Activated gamma-delta T cell treated with anti-CD3 and anti-CD28 coated beads, Interleukin-2, amount 50 U/mL, for 16 hours (primary cell): ENCODE measurements at regions not wholly inside any gene's neighbourhood (a gene's known extent, or its start where the extent isn't known, plus 50 kb on each side); places are given as distances from the start of the nearest gene placed in this dataset.

Experiments used
- DNase-seq: peaks from one replicate; pipeline ENCODE4 v3.0.0-alpha.2; 2020; ENCODE audit warnings: low read depth

DNA sequence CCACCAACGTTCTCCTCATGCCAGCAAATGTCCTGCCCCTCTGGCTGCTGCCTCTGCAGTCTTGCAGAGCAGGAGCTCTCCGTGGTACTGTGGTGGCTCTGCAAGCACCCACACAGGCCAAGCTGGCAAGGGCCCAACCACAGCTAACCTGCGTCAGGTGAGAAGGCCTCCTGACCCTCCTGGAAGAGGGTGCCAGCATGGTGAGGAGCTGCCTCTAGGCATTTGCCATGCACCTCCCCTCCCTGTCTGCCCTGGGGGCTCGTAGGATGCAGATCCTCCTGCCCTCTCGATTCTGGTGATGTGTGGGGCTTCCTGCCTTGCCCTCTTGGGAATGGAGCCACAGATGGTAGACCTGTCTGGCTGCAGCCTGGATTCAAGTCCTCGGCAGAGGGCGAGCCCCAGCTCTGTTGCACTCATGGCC, 1408.8 kb downstream of the TBC1D22A start:
- DNase-seq = no peak

DNA sequence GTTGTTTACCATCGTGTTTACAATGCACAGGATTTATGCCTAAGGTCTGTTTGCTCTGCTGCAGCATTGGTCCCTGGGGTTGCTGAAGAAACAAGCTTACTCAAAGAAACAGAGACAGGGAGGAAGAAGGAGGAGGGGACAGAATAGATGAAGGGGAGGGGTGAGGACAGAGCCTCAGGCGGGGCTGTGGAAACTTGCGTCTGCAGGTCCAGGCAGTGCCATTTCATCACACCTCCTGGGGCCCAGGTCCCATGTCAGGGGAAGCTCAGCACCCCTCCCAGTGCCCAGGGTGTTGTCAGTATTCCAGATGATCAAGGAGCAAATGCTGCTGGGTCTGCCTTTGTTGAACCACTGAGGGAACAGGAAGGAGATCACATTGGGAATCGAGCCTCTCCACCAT, 1406.8 kb downstream of the TBC1D22A start:
- DNase-seq = no peak

DNA sequence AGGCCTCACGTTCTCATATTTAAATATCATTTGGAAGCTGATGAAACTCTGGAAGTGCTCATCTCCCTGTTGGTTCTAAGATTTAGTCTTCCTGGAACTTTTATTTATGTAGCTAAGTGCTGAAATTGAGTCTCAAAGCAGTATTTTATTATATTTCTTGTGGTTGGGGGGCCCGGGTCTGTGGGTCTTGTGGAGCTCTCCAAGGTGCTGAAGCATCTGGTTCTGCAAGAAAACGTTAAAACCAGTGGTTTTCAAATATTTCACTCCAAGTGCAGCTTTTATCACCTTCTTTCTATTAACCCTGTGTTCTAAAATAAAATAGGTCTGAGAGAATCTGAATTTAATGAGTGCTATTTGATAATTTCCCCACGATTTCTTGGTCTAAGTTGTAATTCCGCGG, 1404.8 kb downstream of the TBC1D22A start:
- no peak for DNase-seq

DNA sequence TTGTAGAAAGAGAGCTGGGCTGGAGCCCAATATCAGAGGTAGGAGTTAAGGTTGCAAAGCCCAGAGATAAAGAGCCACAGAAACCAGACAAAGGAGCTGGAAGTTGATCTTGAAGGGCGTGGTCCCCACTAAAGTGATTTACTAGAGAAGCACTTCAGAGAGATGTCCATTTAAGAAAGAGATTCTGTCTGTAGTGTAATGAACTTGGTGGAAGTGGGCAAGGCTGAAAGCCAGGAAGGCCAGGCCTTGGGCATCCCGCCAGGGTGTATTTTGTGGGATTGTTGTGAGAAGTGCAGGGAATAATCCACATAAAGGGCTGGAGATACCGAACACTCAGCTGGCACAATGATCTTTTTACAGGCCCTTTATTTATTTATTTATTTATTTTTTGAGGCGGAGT, 1398.8 kb downstream of the TBC1D22A start:
- no peak for DNase-seq

DNA sequence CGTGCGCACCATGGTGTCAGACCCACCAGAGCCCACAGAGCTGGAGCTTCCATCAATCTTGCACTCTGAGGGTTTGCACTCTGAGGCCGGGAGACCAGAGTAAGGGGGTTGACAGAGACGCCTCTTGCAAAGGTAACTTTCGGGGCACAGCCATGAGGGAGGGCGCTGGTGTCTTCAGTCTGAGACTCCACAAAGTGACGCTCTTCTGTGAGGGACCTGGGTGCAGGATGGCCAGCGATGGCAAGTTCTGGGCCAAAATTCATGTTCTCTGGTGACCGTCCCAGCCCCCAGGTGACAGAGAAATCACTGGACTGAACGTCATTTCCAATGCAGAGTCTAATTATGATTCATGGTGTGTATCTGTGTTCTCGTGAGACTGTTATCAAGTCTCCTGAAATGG, 1395.2 kb downstream of the TBC1D22A start:
- DNase-seq = no peak

DNA sequence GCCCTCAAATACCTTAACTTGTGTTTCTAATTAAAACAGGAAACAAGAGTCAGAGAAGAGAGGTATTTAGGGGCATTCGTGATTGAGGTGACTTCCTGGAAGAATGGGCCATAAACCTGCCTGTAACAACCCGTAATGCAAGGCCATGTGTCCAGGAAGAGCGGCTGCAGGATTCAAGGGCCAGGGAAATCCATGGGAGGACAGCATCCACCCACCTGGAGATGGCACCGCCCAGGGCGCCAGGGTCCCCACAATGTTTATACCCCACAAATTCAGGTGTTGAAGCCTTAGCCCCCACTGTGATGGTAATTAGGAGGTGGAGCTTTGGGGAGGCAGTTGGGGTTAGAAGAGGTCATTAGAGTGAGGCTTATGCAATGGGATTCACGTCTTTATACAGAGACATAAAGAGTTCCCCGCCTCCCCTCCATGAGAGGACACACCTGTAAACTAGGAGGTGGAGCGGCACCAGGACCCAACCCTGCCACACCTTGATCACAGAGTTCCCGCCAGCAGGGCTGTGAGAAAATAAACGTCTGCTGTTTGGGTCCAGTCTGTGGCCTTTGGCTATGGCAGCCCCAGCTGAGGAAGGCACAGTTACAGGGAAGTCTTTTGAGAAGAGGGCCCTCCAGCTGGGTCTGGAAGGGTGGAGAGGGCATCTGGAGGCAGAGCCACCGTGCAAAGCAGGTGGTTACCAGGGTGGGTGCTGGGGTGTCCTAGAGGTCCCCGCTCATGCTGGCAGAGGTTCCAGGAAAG, 1394.3 kb downstream of the TBC1D22A start:
- no peak for DNase-seq

DNA sequence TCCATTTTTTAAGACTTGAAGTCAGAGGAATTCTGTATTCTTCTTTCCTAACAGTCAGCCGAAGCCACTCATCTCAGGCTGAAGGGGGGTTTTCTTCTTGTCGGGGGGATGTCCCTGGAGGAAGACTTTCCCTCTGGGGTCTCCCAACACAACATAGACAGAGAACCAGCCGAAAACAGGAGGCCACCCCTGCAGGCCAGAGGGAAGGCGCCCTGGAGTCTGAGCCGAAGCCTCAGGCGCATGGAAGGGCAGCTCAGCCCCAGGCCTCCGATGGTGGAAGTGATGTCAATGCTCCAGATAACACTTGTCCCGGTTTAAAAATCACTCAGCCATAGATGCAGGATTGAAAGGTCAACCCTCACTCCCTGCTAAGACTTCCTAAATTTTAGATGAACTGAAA, 1393.0 kb downstream of the TBC1D22A start:
- no peak for DNase-seq

DNA sequence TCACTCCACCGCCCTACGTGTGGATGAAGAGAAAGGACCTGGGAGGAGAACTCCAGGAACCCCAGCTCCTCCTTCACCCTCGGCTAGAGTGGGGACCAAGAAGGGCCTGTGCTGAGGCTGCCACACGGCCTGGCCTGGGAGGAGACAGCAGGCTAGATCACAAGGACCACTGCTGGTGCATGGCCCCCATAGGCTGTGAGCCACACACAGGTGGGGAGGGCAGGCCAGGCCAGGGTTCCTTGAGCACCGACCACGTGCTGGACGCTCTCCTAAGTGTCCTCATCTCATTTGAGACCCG, 1392.4 kb downstream of the TBC1D22A start:
- no peak for DNase-seq

DNA sequence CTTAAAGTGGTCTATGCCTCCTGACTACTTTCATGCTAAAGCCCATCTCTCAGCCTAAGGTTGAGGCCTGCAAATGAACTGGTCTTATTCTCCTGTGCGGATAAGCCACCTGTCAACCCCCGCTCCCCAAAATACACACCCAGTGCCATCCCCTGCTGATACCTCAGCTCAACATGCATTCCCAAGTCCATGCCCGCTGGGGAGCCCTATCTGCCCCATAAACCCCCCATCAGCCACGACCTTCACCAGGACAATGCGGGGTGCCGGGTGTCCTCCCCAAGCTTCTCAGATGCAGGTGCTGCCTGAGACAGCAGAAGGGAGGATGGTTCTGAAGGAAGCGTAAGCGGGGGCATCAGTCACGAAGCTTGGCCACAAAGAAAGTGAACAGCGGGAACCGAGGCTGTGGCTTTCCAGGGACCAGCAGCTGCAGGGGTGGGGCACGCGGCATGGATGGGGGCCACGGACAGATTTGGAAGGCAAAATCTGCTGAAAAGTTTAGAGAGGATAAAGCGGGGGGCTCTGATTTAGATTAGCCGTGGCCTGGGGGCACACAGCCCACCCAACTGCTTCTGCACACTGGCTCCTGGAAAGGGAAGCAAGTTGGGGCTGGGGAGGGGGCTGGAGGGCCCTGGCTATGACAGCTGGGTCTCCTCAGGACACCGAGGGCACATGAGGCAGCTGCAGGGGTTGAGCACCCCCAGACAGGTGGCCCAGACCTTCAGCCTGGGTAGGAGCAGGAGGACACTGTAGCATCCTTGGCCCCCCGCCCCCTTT, 1391.9 kb downstream of the TBC1D22A start:
- no peak for DNase-seq

DNA sequence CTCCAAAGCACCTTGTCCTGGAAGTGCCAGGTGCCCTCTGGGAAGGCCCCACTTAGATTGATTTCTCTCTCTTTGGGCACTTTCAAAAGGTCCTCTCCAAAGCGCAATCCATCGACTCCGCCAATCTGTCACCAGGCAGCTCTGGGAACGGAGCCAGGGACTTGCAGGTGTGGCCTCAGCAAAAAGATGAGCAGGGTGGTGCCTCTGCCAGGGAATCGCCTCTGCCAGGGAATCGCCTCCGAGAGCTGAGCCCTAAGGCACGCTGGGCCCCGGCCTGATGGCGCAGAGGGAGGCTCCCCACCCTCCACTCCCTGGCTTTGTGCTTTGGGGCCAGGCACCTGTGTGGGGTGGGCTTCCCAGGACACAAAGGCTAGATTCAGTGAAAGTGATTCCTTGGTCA, 1391.3 kb downstream of the TBC1D22A start:
- DNase-seq = no peak

DNA sequence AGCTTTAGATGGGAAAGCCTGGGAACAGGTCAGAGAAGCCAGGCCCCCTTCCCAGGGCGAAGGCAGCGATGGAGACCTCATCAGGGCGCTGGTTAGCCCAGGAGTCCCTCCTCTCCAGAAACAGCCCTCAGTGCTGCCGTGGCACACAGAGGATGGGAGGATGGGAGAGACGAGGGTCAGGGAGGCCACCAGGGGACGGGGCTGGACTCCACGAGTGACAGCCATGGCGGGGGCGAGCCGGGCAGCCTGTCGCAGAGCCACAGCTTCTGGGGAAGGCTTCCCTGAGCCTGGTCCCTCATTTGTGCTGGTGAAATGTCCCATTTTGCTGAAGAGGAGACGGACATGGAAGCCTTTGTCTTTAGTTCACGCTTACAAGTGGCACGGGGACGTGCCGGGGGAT, 1390.5 kb downstream of the TBC1D22A start:
- DNase-seq = no peak

DNA sequence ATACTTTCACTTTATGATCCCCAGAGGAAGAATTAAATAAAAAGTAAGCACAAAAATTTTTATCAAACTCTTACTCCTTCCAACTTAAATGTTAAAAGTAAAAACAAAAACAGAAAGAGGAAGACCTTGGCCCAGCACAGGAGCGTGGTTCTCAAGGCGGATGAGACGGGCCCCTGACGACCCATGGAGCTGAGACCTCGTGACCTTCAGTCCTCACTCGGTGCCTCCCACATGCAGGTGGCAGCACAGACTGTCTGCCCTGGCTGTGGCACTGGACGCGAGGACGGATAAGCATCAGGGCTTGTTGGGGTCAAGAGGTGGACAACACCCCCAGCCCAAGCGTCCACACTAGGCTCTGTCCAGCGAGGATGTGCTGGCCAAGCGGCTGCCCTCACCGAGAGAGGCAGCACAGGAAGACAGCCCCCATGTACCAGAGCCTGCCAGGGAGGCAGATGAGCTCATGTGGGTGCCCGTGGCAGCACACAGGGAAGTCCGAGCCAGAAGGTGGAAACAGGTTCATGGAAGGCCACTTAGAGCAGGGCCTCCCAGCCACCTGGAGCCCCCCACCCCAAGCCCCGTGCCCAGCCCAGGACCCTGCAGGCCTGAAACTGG, 1389.8 kb downstream of the TBC1D22A start:
- DNase-seq = no peak

DNA sequence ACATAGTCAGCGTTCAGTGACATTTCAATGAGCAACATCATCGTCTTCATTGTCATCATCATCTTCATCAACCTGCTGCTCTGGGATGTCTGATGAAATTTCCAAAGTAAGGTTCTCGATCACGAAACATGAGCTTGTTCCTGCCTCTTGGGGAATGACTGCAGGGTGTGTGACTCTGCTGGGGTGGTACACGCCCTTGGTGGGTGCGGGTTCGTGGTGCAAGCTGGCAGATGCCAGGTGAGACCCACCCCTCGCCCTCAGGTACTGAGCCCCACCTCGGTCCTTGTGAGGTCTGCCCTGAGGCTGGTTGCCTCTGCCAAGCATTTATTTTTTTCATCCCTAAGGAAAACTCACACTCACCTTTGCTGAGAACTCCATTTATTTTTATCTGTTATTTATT, 1389.2 kb downstream of the TBC1D22A start:
- DNase-seq = no peak

DNA sequence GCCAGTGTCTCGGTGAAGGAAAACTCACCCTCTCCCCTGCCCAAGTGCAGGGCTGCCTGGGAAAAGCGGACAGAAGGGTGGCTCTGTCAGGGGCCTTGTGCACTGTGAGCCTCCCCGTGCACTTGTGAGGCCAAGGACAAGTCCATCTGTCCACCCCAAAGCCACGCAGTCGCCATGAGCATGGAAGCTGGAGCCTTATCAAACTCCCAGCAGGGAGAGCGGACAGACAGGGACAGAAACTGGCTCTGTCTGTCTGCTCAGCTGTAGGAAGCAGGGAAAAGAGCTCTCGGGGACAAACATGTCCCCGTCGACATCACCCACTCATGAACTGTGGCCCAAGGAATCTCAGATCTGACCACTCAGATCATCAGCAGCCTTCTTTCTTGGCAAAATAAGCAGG, 1385.4 kb downstream of the TBC1D22A start:
- no peak for DNase-seq

DNA sequence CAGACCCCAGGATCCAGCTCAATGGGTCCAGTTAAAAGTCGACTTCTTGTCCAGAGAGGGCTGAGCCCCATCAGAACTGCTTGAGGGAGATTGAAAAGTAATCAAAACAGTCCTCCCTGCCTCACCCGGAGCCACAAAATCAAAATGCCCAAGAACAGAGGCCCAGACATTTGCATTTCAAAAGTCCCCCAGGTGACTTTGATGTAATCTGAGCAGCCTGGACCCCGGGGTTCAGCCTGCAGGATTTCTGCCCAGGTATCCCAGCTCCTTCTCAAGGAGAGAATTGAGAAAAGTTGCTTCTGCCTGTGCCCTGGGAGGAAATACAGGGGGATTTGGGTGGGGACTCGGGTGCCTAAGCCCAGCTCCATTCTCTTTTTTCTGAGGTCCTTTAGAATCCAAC, 1385.0 kb downstream of the TBC1D22A start:
- no peak for DNase-seq

DNA sequence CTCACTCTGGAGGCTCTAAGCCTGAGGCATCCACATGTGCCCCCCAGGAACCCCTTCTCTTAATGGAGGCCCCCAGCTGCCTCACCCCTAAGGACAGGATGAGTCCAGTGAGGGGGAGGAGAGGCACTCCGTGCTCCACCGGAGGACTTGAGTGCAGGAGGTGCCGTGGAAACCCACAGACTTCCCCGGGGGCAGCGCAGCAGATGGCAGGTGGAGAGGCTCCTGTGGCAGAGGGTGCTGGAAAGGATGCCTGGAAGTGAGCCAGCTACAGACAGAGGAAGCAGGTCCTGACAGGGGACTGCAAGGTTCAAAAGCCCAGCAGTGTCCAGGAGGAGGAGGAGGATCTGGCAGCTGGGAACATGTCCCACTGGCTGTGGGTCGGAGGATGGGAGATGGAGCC, 1384.0 kb downstream of the TBC1D22A start:
- DNase-seq = no peak

DNA sequence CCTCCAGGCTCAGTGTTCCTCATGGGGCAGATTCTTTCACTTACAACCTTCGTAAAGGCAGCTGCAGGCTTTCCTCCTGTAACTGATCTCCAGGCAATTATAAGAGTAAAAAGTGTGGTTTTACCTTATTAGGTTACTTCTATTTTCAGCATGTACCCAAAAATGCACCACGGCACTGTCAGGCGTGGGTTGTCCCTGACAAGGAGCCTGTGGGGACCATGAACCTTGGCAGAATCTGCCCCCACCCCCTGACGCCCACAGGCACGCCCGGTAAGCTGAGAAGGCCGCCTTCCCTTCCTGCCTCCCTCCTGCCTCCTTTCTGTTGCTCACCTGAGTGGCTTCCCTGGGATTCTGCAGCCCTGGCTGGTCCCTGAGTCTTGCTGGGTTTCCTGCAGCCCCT, 1383.3 kb downstream of the TBC1D22A start:
- no peak for DNase-seq

DNA sequence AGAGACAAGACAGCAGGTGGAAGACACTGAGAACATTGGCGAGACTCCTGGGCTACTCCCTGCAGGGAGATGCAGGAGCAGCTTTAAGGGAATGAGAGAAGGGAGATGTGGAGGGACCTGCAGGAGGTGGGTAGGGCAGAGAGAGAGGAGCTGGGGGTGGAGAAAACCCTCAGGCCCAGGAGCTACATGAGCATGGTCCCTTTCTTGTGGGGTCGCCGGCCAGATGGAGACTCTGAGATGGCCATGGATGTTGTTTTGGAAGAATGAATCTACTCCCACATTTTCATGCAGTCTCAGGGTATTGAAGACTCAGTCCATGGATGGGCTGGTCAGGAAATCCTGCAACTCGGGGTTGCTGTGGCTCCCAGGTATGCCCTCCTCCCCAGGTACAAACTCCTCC, 1381.9 kb downstream of the TBC1D22A start:
- DNase-seq = no peak

DNA sequence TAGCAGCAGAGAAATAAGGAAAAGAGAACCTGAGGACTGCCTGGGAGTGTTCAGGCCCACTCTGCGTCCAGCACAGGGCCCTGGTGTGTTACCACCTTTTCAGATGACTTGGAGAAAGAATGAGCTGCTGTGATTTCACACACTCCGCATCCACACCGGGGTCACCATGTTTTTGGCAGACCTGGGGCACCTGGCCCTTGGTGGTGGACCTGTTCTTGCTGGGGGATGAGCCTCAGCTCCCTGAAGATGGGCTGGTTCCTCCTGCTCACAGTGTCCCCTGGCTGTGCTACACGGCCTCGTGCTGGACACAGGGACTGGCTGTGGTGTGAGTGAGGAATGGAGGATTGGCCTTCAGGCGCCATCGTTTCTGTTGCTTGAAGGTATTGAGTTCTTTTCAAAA, 1381.4 kb downstream of the TBC1D22A start:
- DNase-seq = no peak

DNA sequence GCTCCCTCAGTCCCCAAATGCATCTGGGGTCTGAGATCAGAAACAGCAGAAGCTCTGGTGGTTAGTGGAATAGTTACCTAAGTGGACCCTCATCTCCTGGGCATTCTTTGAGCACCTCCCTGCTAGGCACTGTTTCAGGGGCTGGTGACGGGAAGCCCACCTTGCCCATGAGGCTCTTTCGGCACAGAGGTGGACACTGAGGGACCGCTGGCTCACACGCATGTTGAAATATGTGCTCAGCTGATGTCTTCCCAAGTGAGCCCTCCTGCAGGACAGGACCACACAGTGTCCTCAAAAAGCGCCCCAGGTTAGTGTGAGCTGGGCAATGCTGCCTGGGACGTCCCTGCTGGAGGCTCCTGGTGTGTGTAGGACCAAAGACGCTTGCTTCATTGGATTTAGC, 1379.9 kb downstream of the TBC1D22A start:
- DNase-seq = no peak

DNA sequence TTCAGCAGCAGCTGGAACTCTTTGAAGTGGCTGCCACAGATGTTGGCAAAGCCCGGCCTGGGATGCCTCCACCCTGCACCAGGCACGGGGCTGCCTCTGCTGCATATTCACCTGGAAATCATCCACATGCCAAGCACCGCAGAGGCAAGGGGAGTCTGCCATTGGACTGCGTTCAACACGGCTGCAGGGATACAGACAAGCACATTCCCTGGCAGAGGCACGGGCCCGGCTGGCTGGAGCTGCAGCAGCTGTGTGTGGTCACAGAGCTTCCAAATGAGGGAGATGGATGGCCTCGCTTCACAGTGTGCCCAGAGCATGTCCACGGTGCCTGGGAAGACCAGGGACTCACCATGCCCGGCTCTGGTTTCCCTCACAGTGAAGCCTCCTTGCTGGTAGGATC, 1378.9 kb downstream of the TBC1D22A start:
- no peak for DNase-seq

DNA sequence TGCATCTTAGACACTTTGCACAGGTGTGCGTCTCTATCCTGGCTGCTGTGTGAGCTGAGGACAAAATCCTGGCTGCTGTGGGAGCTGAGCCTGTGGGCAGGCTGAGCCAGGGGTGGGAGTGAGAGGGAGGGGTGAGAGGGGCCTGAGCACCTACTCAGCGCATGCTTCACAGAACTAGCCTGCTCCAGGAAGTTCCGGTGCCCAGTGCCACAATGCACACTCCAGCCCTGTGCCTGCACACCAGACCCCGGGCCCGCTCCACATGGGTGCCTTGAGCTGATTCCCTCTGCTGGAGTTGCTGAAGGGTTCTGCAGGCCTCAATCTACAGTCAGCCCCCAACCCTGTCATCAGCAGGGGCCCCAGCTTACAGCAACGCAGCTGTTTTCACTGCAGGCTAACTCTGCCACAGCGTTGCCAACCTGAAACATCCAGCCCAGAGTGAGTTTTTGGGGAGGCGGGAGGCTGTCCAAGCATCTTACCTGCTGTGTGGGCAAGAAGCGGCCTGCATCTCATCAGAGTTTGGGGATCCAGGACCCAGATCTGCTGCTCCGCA, 1377.9 kb downstream of the TBC1D22A start:
- DNase-seq = no peak

DNA sequence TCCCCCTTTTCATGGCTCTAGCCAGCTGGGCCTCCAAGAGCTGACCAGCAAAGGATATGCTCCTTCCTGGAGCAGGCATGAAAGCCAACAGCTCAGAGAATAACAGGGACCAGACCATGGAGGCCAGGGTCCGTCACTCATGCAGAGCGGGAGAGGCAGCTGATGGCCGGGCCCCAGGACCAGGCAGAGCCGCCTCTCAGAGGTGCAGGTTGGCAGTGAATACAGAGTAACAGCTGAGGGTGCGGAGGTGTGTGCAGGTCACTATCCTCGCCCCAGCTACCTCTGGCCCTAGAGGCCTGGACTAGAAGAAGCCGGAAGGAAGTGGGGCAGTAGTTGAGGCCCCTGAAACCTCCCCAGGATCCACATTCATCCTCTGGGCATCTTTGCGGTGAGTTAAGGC, 1377.3 kb downstream of the TBC1D22A start:
- DNase-seq = no peak
